Kidney (tissue), 13 donors: ENCODE measurements at regions not wholly inside any gene's neighbourhood (a gene's known extent, or its start where the extent isn't known, plus 50 kb on each side); places are given as distances from the start of the nearest gene placed in this dataset.

Experiments used
- DNase-seq, 5 donors: peaks; one replicate each; pipeline ENCODE4 v3.0.0-alpha.2; 2013 to 2020
- FAIRE-seq: peaks from 2 replicates; lab custom pipeline; 2012; peaks lifted over from hg19 to GRCh38; lab: Jason Lieb, UNC
- H3K27ac ChIP-seq, 2 donors: one replicate each; pipeline ENCODE4 v1.7.0; 2013; ENCODE audit warnings: low read depth in 2 of 2, low read length in 2 of 2, inconsistent platforms in 1 of 2
- H3K27me3 ChIP-seq: one replicate; pipeline ENCODE4 v1.7.1; 2013; ENCODE audit warnings: low read length, inconsistent platforms; ENCODE audit not compliant: control insufficient read depth, insufficient read depth
- H3K36me3 ChIP-seq, 3 donors: one replicate each; pipeline versions ENCODE4 v1.7.0 to v1.7.1; 2013; ENCODE audit warnings: low read length in 3 of 3, control low read depth in 1 of 3, inconsistent platforms in 1 of 3; ENCODE audit not compliant: insufficient read depth in 3 of 3, control insufficient read depth in 2 of 3
- H3K4me1 ChIP-seq, 3 donors: one replicate each; pipeline versions ENCODE4 v1.7.0 to v1.7.1; 2013; ENCODE audit warnings: low read length in 3 of 3, inconsistent platforms in 1 of 3, low read depth in 1 of 3; ENCODE audit not compliant: control insufficient read depth in 2 of 3, insufficient read depth in 2 of 3
- H3K4me3 ChIP-seq, 3 donors: one replicate each; pipeline versions ENCODE4 v1.7.0 to v1.8.1; 2013; ENCODE audit warnings: low read length in 3 of 3, control low read depth in 1 of 3, inconsistent platforms in 1 of 3
- H3K9ac ChIP-seq, 3 donors: one replicate each; pipeline versions ENCODE4 v1.7.0 to v1.7.1; 2013; ENCODE audit warnings: low read length in 3 of 3, control low read depth in 1 of 3, inconsistent platforms in 1 of 3
- H3K9me3 ChIP-seq, 3 donors: one replicate each; pipeline versions ENCODE4 v1.7.0 to v1.7.1; 2013; ENCODE audit warnings: low read length in 3 of 3, control low read depth in 1 of 3, inconsistent platforms in 1 of 3; ENCODE audit not compliant: control insufficient read depth in 2 of 3, insufficient read depth in 1 of 3
- intact Hi-C: fragments of 100-400 bp; cut with DNase I; formaldehyde crosslinking; loops from one replicate; pipeline ENCODE4 v1.11.1; 2022
- TF ChIP-seq, protein P1 (sequence below): IDR thresholded peaks from 3 replicates; pipeline ENCODE4 v1.5.1; 2012; ENCODE audit warnings: mild to moderate bottlenecking, moderate library complexity, borderline replicate concordance; ENCODE audit not compliant: insufficient read depth; ENCODE audit errors: extremely low read depth
- donor health status: control.
- donor health status: control.
- donor health status: control.
- donor health status: control.
- donor health status: control.
- donor health status: DM: yes; HTN: yes; CAD: no.
- donor health status: Normal renal cell carcinoma (clear cell type).

DNA sequence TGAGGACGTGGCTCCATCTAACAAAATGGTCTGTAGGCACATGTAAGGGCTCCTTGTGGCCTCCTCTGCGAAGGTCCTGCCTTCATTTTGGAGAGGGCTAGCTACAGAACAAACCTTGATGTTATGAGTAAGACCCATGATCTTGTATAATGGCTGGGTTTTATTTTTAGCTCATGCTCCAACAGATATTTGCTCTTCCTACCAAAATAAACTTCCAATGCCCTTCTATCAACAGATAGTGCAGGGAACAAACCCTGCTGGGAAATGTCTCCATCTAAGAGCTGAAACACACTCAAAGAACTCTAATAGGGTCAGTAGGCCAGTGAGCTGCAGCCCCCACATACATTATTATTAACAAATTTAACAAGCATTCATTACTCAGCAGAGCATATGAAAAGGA lies 189.5 kb downstream of the LURAP1L start:
- TF ChIP-seq, protein P1, sequence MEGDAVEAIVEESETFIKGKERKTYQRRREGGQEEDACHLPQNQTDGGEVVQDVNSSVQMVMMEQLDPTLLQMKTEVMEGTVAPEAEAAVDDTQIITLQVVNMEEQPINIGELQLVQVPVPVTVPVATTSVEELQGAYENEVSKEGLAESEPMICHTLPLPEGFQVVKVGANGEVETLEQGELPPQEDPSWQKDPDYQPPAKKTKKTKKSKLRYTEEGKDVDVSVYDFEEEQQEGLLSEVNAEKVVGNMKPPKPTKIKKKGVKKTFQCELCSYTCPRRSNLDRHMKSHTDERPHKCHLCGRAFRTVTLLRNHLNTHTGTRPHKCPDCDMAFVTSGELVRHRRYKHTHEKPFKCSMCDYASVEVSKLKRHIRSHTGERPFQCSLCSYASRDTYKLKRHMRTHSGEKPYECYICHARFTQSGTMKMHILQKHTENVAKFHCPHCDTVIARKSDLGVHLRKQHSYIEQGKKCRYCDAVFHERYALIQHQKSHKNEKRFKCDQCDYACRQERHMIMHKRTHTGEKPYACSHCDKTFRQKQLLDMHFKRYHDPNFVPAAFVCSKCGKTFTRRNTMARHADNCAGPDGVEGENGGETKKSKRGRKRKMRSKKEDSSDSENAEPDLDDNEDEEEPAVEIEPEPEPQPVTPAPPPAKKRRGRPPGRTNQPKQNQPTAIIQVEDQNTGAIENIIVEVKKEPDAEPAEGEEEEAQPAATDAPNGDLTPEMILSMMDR: no peak
- no peak for FAIRE-seq

GRCh38 chr9:12965303-12965702 lies 190.5 kb downstream of the LURAP1L start:
- Histone ChIP-seq H3K9ac (no peak overlapping the region), H3K4me1 (no peaks in the 10 kb centered on the region), H3K36me3 (no peaks in the 10 kb centered on the region), H3K27ac (no peak overlapping the region), H3K9me3 (no peaks in the 10 kb centered on the region), H3K27me3 (no peaks in the 10 kb centered on the region), H3K4me3 (no peak overlapping the region)
- intact Hi-C loops: no loop called here
- DNase-seq: no peak
- TF ChIP-seq, protein P1: no peak
- FAIRE-seq: no peak

More for the DNA sequence above, 189.5 kb downstream of the LURAP1L start:
- Histone ChIP-seq H3K9me3 (no peaks in the 10 kb centered on the region), H3K36me3 (no peaks in the 10 kb centered on the region), H3K4me1 (no peaks in the 10 kb centered on the region), H3K27me3 (no peaks in the 10 kb centered on the region), H3K27ac (no peak overlapping the region), H3K4me3 (no peak overlapping the region), H3K9ac (no peak overlapping the region)
- intact Hi-C loops: no loop called here
- peak in 1 of 5 donors; percentile 26 for DNase-seq

DNA sequence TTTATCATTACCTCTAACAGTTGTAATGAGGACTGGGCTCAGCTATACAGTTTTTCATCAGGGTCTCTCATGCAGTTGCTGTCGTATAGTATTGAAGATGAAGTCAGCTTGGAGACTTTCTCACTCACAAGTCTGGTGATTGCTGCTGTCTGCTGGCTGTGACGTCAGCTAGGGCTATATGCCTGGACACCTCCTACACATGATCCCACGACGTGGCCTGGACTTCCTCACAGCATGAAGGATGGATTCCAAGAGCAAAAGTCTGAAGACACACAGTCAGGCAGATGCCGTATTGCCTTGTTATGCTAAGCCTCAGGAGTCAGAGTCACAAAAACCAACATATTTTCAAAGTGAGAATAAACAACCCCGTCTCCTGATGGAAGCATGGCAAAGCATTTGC lies 193.3 kb downstream of the LURAP1L start:
- intact Hi-C loops: no loop called here

More for the DNA sequence above, 193.3 kb downstream of the LURAP1L start:
- Histone ChIP-seq H3K27ac (no peak overlapping the region), H3K4me1 (no peaks in the 10 kb centered on the region), H3K4me3 (no peak overlapping the region), H3K27me3 (no peaks in the 10 kb centered on the region), H3K36me3 (no peaks in the 10 kb centered on the region), H3K9me3 (no peaks in the 10 kb centered on the region), H3K9ac (no peak overlapping the region)
- FAIRE-seq (no peak), DNase-seq (no peak)
- TF ChIP-seq, protein P1: no peak
